Transverse colon (tissue), 4 donors: ENCODE measurements at regions not wholly inside any gene's neighbourhood (a gene's known extent, or its start where the extent isn't known, plus 50 kb on each side); places are given as distances from the start of the nearest gene placed in this dataset.

Source experiments
- DNase-seq: peaks from one replicate; pipeline ENCODE4 v3.0.0-alpha.2; 2019
- H3K27ac ChIP-seq, 4 donors: fragments of 200-600 bp; sonication (generic); 2 replicates each; pipeline ENCODE4 v1.5.1; 2016 to 2018; ENCODE audit warnings: inconsistent platforms in 4 of 4
- H3K27me3 ChIP-seq: fragments of 200-600 bp; sonication (generic); 2 replicates; pipeline ENCODE4 v1.5.1; 2017; ENCODE audit warnings: inconsistent platforms
- H3K36me3 ChIP-seq, 4 donors: fragments of 200-600 bp; sonication (generic); 2 replicates each; pipeline ENCODE4 v1.5.1; 2017 to 2019; ENCODE audit warnings: inconsistent platforms in 4 of 4
- H3K4me1 ChIP-seq, 4 donors: fragments of 200-600 bp; sonication (generic); 2 replicates each; pipeline ENCODE4 v1.5.1; 2017 to 2020; ENCODE audit warnings: inconsistent platforms in 4 of 4
- H3K4me3 ChIP-seq, 4 donors: fragments of 200-600 bp; sonication (generic); 1 replicate in 1 of 4; 2 replicates in 3 of 4; pipeline versions ENCODE4 v1.5.1 to v1.6.1; 2017 to 2019; ENCODE audit warnings: inconsistent platforms in 4 of 4
- H3K9me3 ChIP-seq, 2 donors: fragments of 200-600 bp; sonication (generic); 2 replicates each; pipeline ENCODE4 v1.5.1; 2017 to 2019; ENCODE audit warnings: inconsistent platforms in 2 of 2
- CTCF ChIP-seq, 5 experiments: fragments of 200-600 bp in 3 of 5; fragments of 450-650 bp in 2 of 5; sonication (generic) in 3 of 5; IDR thresholded peaks; 1 replicate in 2 of 5; 2 replicates in 3 of 5; pipeline ENCODE4 v1.5.1; 2016 to 2017; ENCODE audit warnings: antibody characterized with exemption in 5 of 5, inconsistent platforms in 3 of 5, mild to moderate bottlenecking in 2 of 5, moderate library complexity in 1 of 5
- EP300 ChIP-seq: sonication (generic); formaldehyde crosslinking; IDR thresholded peaks from one replicate; pipeline ENCODE4 v1.6.1; 2017; ENCODE audit warnings: antibody characterized with exemption, low read depth
- POLR2A ChIP-seq: fragments of 450-650 bp; IDR thresholded peaks from one replicate; pipeline ENCODE4 v1.6.1; 2016; ENCODE audit warnings: antibody characterized with exemption, mild to moderate bottlenecking, moderate library complexity
- POLR2AphosphoS5 ChIP-seq, 3 donors: sonication (generic); formaldehyde crosslinking; IDR thresholded peaks; one replicate each; pipeline ENCODE4 v1.6.1; 2016; ENCODE audit warnings: antibody characterized with exemption in 3 of 3
- WGBS, 2 donors: methylation state at CpG; one replicate each; pipeline ENCODE4 v1.1.5; 2018; ENCODE audit warnings: low coverage in 1 of 2; 5-methylcytosine and 5-hydroxymethylcytosine counted together
- in situ Hi-C, 4 donors: fragments of 200-750 bp; cut with MboI; loops; one replicate each; pipeline versions ENCODE4 v1.15.0 to v1.15.1; 2017; ENCODE audit warnings: low sequenced_read_pairs in 3 of 4, low pct_ligation_motif_present in 1 of 4, low pct_unique_long_range_greater_than_20kb in 1 of 4
- intact Hi-C: fragments of 100-400 bp; cut with DNase I; formaldehyde crosslinking; loops from one replicate; pipeline ENCODE4 v1.15.1; 2023; ENCODE audit warnings: low total_unique reads

GRCh38 chr1:72892461-72892860 is 610.1 kb upstream of the NEGR1 start:
- H3K27ac ChIP-seq, result no peak overlapping the region
- H3K4me3 ChIP-seq, result no peak overlapping the region
- in situ Hi-C loops (no loop called here), intact Hi-C loops (no loop called here)
- TF ChIP-seq EP300, result no peak
- no peak for TF ChIP-seq POLR2AphosphoS5 (IDR thresholded peaks at IDR 0.05)
- no peak for TF ChIP-seq POLR2A
- no peak for TF ChIP-seq CTCF (IDR thresholded peaks at IDR 0.05)
- DNase-seq, result no peak
- no peaks in the 10 kb centered on the region for H3K27me3 ChIP-seq
- no peaks in the 10 kb centered on the region for H3K36me3 ChIP-seq
- 0 to 43% methylated on average over 1 of the region's 1 CpG for WGBS, 2 donors
- no peaks in the 10 kb centered on the region for H3K4me1 ChIP-seq
- no peaks in the 10 kb centered on the region for H3K9me3 ChIP-seq

DNA sequence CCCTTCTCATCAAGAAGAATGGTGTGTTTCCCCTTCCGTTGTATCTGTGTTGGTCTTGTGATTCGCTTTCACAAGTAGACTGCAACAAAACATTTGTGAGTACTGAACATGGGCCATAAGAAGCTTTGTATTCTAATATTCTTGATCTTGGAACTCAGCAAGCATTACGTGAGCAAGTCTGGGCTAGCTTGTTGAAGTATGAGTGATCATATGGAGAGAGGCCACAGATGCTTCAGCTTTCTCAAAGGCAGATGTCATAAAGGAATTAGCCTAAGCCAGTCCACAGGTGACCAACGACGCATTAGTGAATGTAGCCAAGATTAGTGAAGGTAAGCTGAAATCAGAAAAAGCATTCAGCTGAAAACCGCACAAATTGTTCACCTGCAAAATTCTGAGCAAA is 609.6 kb upstream of the NEGR1 start:
- 80 to 89% methylated on average over 6 of the region's 6 CpGs for WGBS, 2 donors
- Histone ChIP-seq H3K4me1 (no peaks in the 10 kb centered on the region), H3K9me3 (no peaks in the 10 kb centered on the region), H3K4me3 (no peak overlapping the region), H3K36me3 (no peaks in the 10 kb centered on the region), H3K27me3 (no peaks in the 10 kb centered on the region), H3K27ac (no peak overlapping the region)
- intact Hi-C loops, result no loop called here
- in situ Hi-C loops, result no loop called here
- TF ChIP-seq EP300, result no peak
- no peak for TF ChIP-seq CTCF (IDR thresholded peaks at IDR 0.05)
- TF ChIP-seq POLR2AphosphoS5 (IDR thresholded peaks at IDR 0.05), result no peak
- no peak for TF ChIP-seq POLR2A
- DNase-seq, result no peak

DNA sequence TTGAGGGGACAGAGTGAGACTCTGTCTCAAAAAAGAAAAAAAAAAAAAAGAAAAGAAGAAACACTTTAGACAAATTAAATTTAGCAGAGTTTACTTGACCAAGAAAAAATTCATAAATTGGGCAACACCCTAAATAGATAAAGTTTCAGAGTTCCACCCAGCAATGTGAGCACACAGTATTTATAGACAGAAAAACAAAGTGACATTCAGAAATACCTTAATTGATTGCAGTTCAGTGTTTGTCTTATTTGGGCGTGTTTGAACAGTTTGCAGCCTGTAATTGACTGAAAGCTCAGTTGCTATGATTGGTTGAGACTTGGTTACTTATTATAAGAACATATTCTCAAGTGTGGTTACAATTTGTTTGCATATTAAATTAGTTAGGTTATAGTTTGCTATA is 603.5 kb upstream of the NEGR1 start:
- Histone ChIP-seq H3K27me3 (no peaks in the 10 kb centered on the region), H3K4me1 (no peaks in the 10 kb centered on the region), H3K4me3 (no peak overlapping the region), H3K27ac (no peak overlapping the region), H3K36me3 (no peaks in the 10 kb centered on the region), H3K9me3 (no peaks in the 10 kb centered on the region)
- intact Hi-C loops, result no loop called here
- in situ Hi-C loops, result no loop called here
- 29 to 57% methylated on average over 1 of the region's 1 CpG for WGBS, 2 donors
- TF ChIP-seq POLR2A (no peak), EP300 (no peak), POLR2AphosphoS5 (IDR thresholded peaks at IDR 0.05) (no peak), CTCF (IDR thresholded peaks at IDR 0.05) (no peak)
- DNase-seq, result no peak

DNA sequence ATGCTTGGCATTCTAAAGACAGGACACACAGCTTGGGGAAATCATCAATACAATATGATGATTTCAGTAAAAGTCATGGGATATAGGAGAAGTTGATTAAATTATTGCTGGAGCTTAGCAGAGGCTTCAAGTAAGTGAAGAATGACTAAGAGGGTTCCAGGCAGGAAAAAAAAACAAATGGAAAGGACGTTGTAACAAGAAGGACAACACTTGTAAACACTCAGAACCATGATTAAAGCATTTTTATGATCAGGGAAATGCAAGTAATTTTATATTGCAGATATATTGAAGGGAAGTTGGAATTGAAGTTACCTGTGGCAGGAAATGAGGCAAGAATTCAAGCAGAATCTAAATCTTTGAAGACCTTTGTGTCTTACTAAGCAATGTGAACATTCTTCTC is 602.7 kb upstream of the NEGR1 start:
- TF ChIP-seq CTCF (IDR thresholded peaks at IDR 0.05) (no peak), EP300 (no peak), POLR2AphosphoS5 (IDR thresholded peaks at IDR 0.05) (no peak), POLR2A (no peak)
- intact Hi-C loops (no loop called here), in situ Hi-C loops (no loop called here)
- no peak for DNase-seq
- WGBS, 2 donors, result 10 to 36% methylated on average over 1 of the region's 1 CpG
- no peaks in the 10 kb centered on the region for H3K27me3 ChIP-seq
- H3K9me3 ChIP-seq, result no peaks in the 10 kb centered on the region
- H3K4me1 ChIP-seq, result no peaks in the 10 kb centered on the region
- no peak overlapping the region for H3K4me3 ChIP-seq
- no peak overlapping the region for H3K27ac ChIP-seq
- H3K36me3 ChIP-seq, result no peaks in the 10 kb centered on the region
